Caki2 (cell line): ENCODE measurements at regions not wholly inside any gene's neighbourhood (a gene's known extent, or its start where the extent isn't known, plus 50 kb on each side); places are given as distances from the start of the nearest gene placed in this dataset.

Experiments used
- DNase-seq: peaks from one replicate; pipeline ENCODE4 v3.0.0-alpha.2; 2015; ENCODE audit warnings: low read depth
- in situ Hi-C: cut with HindIII; loops from 2 replicates; pipeline ENCODE4 v1.10.0; 2016; ENCODE audit warnings: low sequenced_read_pairs, low pct_unique_long_range_greater_than_20kb, mixed read lengths

DNA sequence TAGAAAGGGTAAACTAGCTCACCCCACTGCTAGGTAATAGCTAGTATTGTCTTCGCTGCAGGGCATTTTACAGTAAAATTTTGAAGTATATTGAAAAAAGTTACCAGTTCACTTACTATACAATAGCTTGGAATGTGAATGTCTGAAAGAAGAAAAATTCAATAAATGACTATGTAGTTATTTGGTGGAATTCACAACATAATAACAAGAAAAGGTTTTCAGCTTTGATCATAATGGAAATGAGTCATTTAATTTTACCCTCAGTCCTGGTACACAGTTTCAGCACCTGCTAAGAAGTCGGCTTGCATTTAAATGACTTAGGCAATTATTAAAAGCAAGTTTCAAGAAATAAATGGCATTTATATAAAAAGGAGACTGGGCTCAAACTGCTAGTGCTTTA is 90.4 kb downstream of the NUP35 start:
- DNase-seq = no peak
- in situ Hi-C loops = no loop called here

DNA sequence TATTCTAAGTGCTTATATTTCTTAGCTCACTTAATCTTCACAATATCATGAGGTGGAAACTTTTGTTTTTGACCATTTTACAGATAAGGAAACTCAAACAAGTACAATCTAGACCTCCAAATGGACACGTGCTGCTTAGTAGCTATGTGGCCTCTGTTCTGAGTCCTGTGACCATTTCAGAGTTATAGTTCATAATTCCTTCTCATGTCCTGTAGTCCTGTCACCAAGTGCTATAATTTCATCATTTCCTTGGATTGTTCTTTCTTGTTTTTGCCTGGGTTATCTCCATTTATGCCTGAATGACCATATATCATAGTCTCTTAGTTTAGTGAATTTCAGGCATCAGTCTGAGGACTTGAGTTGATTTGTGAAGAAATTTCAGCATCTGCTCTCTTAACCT is 91.7 kb downstream of the NUP35 start:
- in situ Hi-C loops = no loop called here

DNA sequence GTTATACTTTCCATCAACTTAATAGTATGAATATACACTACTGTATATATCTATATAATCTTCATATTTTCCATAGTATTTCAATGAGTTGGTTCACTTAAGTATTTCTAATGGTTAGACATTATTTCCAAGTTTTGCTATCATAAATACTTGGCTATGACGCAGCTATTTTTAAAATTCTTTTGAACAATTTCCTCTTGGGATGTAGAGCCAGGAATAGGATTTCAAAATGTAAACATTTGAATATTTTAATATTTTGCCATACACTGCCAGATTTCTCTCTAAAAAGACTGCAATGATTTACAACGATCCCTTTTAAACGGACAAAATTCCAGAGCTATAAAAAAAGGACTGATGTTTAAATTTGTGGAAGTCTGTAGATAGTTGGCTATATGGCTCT is 95.6 kb downstream of the NUP35 start:
- DNase-seq = no peak
- in situ Hi-C loops = no loop called here

More for the DNA sequence above, 91.7 kb downstream of the NUP35 start:
- no peak for DNase-seq

DNA sequence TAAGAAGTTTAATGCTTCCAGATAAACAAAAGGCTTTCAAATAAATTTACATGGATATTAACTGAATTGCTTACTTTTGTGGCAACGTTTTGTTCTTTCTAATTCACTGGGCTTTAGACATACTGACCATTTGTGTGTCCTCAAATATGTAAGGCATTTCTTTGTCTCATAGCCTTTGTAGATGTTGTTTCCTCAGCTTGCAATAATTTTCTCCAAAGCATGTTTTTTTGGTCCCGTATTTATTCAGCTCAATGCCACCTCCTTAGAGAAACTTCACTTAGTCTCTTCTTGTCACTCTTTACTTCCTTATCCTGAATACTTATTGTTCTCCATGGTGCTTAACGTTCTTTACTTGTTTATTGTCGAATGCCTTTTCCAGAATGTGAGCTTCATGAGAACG is 98.5 kb downstream of the NUP35 start:
- in situ Hi-C loops = no loop called here
- DNase-seq = no peak

DNA sequence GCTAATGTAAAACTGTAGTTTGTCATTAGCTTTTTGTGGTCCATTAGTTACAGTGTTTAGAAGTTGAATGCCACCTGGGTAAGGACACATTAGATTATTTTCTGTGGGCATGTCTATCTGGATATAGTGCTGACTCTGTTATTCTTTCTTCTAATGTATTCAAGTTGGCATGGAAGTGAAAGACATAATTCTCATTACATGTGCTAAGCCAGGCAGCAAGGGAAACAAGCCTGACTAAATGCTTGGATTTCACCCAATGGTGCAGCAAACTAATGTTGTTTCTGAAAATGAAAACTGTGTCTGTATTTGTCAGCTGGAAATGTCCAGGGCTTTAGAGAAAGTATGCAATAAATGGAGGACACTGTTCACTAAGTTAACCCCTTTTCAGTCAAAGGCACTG is 100.7 kb downstream of the NUP35 start:
- in situ Hi-C loops = no loop called here
- DNase-seq = no peak

DNA sequence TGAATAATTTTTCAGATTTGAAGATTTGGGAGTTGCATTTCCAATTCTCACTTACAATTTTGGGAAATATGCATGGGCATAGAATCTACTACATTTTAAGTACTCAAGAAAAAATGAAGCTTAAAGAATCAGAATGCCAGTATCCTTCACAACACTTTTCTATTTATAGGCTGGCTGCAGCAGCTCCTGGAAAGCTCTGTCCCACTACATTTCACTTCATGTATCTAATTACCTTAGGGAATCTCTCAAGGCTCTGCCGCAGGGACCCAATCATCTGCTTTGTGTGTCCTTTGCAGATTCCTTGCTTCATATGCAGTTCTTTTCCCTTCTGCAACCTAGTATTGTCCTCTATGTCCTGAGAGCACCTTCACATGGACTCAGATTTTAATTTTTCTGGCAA is 102.9 kb downstream of the NUP35 start:
- in situ Hi-C loops = no loop called here

DNA sequence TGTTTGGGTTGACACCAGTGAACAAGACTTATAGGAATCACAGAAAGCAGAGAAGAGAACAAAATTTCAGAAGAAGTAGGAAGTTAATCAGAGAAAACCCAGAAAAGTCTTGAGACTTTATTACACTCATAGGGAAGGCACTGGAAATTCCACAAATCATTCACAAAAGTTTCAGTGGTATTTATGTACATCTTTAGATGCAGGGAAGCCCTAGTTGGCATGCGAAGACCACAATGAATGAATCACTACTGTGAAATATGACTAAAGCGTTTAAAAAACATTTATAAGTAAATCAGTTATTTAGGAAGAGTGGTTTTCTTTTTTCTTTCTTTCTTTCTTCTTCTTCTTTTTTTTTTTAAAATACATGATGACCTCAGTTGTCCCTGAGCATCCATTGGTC is 105.1 kb downstream of the NUP35 start:
- in situ Hi-C loops = no loop called here
- peak; percentile 7 for DNase-seq

More for the DNA sequence above, 102.9 kb downstream of the NUP35 start:
- no peak for DNase-seq

DNA sequence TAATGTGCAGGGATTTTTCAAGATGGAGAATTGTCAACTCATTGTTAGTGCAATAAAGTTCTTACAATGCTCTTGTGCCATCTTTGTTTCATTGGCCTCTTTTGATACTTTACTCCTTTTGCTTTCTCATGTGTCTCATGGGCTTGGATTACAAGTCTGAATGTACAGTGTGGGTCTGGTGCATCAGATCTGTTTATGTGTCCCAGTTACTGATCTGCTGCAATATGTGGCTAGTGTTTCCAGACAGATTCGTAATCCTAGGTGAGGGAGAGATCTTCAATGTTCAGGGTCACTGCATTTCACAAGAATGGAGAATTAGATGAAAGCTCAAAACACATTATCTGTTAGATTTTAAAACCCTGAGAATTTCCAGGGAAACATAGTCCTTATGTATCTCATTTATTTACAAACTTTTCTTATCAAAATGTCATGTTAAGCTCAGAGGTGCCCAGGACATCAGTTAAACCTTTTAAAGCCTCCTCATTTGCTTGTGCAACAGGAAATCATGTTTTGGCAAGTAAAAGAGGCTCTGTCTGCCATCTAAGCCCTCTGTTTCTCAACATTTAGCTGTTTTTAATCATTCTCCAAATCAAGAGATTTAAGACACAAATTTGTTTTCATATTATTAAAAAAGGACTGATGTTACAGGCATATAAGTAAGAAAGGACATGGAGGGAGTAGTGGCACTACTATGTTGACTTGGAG is 108.1 kb downstream of the NUP35 start:
- in situ Hi-C loops = no loop called here

DNA sequence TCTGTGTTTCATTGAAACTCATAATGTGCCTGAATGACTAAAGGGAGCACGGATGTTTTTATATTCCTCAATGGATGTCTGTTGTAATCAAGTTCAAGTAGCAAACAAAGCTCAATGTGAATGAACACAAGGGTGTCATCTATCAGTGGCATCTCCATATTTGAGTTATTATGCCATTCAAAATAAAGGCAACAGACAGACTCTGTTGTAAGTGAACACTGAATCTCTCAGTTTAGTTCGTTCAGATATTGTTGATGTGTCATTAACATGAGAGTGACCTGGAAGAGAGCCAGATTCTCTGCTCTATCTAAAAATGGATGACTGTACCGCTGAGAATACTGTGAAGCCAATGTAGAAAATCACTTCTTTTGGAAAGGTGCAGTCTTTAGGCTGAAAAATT is 118.7 kb downstream of the NUP35 start:
- DNase-seq = no peak
- in situ Hi-C loops = no loop called here

More for the DNA sequence above, 108.1 kb downstream of the NUP35 start:
- no peak for DNase-seq

DNA sequence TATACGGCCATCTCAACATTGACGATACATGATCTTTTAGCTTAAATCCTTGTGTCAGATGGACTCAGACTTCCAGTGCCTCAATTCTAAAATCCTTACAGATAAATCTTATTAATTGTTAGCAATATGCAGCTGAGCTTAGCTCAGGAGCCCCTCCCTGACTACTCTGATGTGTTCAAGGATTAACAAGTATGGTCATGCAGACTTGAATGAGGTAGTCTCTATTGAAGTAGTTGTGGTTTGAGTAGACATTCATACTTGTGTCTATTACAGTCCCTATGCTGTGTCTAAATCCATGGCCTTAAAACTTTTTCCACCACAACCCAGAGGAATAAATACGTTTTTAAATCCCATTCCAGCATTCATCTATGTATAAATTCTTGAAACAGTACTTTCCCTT is 119.5 kb downstream of the NUP35 start:
- in situ Hi-C loops = no loop called here
- DNase-seq = no peak

DNA sequence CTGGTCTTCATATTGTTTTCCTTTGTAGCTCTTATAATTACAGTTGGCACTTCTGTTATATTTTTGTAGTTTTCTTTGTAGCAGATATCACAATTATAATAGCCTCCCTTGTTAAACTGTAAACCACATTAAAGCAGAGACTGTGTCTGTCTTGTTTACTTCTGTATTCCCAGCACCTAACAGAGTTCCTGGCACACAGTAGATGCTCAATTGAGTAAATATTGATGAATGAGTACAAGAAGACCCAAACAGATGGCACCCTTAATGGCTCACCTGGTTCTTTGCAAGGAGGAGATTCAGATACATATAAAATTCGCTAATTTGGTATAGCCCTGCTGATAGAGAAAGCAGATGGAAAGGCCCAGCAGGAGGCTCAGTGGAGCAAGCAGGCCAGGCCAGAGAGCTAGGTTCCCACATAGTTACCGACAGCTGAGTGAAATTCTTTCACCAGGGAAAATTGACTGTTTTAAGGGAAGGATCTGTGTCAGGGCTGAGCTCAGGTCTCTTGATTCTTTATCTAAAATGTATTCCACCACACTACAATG is 120.1 kb downstream of the NUP35 start:
- in situ Hi-C loops = no loop called here
- no peak for DNase-seq

DNA sequence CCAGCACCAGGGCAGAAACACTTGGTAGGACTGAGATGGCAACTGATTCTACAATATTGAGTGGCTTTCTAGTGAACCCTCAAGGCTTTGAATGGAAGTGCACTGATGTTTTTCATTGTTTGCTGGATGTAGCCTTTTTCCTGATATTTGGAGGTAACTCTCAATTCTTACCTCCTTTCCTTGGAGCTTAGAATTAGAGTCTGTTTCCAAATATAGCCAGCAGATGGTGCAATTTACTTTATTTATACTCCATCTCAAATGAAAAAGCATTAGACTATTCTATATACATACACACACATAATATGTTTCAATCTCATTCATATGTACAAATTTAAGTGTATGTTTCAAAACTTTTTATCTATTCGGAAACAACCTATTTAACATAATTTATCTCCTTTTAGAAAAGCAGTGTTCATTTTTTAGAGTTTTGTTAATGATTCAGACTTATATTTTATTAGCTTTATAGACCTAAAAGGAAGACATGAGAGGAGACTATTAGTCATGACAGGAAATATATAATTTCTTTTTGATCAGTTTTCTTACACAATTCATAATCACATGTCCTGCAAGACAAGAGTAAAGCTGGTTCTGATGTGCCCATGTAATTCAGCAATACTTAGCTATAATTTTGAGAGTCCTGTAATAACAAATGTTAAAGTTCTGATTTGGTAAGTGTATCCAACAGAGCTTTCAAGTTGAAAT is 124.8 kb downstream of the NUP35 start:
- in situ Hi-C loops = no loop called here
- DNase-seq = peak; percentile 37

DNA sequence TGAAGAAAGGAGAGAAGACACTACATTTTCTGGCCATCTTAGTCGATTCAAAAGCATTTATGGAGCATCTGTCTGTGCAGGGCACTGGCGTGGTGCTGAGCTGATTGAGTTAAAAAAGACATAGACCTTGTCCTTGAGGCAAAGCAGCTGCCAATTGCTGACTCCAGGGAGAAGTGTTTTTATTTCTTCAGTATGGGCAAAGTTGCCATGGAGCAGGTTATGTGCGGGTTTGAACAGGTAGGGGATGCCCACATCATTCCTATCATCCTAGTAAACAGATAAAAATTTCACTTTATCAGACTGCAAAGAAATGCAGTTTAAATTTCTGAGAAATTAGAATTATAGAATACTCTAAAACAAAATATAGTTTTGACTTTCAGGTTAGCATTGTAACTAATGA is 125.8 kb downstream of the NUP35 start:
- in situ Hi-C loops = no loop called here
- no peak for DNase-seq

DNA sequence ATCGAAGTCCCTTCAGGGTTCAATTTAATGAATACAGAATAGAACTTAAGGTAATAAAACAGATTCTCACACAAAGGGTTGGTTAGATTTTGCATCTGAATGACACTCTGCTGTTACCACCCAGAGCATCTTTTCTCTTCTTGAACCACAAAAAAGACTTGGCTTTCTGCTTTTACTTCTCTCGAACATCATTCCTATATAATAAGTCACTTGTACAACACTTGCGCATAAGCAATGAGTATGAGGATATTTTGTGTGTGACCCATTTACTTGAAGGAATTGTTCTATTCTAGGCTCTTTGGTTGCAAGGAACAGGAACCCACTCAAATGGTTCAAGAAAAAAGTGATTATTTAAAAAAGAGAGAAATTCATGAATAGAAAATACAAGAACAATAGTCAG is 126.2 kb downstream of the NUP35 start:
- in situ Hi-C loops = no loop called here
- DNase-seq = no peak

DNA sequence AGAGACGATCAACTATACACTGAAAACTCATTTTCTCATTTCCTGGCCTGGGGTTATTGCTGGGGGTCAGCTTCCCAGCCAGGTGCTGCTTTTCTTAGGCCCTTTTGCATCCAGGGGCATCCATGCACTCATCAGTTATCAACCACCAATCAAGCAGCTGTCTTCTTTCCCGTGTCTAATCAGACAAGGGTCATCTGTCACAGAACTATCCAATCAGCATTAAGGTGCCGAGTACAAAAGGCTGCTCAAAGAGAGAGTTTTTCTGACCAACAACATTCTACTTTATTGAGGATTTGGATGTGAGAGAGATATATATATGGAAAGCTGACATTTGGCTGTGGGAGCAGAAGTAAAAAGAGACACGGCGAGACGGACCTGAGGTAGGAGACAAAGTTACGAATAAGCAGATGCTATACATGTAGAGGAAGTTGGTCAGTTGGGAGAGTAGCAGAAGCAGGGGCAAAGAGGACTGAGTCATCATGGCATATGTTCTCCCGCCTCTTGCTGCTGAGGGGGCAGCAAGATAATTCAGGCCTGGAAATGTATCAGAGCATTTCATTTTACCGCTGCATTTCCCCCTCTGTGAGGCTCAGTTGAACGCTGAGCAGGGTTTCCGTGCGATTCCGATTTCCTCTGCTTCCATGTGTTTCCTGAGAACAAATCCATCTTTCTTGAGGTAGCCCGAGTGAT is 129.3 kb downstream of the NUP35 start:
- DNase-seq = no peak
- in situ Hi-C loops = no loop called here

DNA sequence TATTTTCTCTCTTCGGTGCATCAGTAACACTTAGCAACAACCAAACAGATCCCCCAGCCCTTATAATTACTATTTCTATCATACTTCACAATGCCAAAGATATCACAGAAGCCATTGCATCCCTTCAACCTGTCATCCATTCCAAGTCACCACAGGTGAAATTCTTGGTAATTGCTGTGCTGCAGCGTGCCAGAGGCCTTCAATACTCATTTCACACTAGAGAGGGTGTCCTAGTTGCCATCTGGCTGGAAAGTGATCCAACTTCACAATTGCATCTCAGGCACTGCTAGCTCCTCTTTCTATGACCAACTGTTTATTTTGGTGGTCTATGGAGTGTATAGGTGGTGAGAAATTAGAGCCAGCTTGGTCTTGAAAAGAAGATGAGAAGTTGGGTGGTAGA is 131.2 kb downstream of the NUP35 start:
- in situ Hi-C loops = no loop called here
- DNase-seq = no peak

DNA sequence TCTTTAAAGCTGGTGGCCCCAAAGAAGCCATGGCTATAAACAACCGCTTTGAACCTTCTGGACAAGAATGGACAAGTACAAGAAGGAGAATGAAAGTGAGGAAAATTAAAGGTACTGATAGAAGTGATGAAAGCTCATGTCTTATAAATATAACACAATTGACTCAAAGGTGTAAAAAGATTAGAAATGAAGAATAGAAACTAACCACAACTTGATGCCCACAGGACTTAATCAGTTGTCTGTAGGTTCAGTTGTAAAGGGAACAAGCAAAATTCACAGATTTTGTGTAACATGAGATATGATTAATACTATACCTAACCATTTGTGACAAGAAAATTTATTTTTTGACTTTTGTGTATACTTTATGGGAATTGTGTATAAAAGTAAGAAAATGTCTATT is 135.7 kb downstream of the NUP35 start:
- in situ Hi-C loops = no loop called here
- no peak for DNase-seq

DNA sequence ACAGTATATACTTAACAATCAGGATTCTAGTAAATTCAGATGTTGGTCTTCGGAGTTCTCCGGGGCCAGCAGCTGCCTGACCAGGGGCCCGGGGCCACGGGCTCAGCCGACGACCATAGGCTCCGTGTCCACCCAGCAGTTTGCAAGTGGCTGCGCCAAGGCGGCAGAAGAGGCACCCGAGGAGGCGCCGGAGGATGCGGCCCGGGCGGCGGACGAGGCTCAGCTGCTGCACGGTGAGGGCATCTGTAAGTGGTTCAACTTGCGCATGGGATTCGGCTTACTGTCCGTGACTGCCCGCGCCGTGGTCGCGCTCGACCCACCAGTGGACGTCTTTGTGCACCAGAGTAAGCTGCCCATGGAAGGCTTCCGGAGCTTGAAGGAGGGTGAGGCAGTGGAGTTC is 136.3 kb downstream of the NUP35 start:
- no peak for DNase-seq
- in situ Hi-C loops = no loop called here

DNA sequence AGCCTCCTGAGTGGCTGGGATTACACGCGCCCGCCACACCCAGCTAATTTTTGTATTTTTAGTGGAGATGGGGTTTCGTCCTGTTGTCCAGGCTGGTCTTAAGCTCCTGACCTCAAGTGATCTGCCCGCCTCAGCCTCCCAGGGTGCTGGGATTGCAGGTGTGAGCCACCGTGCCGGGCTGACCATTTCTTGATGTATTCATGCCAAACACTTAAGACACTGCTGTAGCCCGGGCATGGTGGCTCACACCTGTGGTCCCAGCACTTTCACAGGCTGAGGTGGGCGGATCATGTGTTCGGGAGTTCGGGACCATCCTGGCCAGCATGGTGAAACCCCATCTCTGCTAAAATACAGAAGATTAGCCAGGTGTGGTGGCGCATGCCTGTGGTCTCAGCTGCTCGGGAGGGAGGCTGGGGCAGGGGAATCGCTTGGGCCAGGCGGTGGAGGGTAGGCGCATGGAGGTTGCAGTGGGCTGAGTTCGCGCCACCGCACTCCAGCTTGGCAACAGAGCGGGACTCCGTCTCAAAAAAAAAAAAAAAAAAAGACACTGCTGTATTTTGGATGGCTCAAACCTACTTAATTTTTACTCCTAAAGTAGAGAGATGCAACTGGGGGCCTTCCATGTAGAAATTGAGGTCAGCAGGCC is 140.8 kb downstream of the NUP35 start:
- in situ Hi-C loops = no loop called here
- DNase-seq = no peak
